ENCODE measurements at regions not wholly inside any gene's neighbourhood (a gene's known extent, or its start where the extent isn't known, plus 50 kb on each side); places are given as distances from the start of the nearest gene placed in this dataset.
A peak's percentile ranks its signal among the peaks of the same experiment; 100 is the strongest.

GRCh38 chr7:13829231-13829630 is 160.2 kb downstream of the ETV1 start:
- no peaks in the 10 kb centered on the region for H3F3A ChIP-seq (ENCODE audit: insufficient read depth)
- no peaks in the 10 kb centered on the region for H3K9me2 ChIP-seq (ENCODE audit: insufficient read depth)
- in situ Hi-C loops (cut with MboI): no loop called here
- 47 to 48% methylated on average over 2 of the region's 2 CpGs for WGBS, 2 experiments (ENCODE audit: low coverage in 1 of 2, low lambda C conversion rate in 2 of 2, missing lambda C conversion rate in 2 of 2)
- no peak overlapping the region for H3K27ac ChIP-seq
- H3K36me3 ChIP-seq (ENCODE audit: low read depth): no peaks in the 10 kb centered on the region
- H2AFZ ChIP-seq: no peak overlapping the region
- no peaks in the 10 kb centered on the region for H4K20me1 ChIP-seq (ENCODE audit: insufficient read depth)
- H3K9me3 ChIP-seq (ENCODE audit: low read depth): no peaks in the 10 kb centered on the region
- H3K9ac ChIP-seq: no peak overlapping the region
- H3K4me2 ChIP-seq (ENCODE audit: unreplicated experiment): no peak overlapping the region
- TF ChIP-seq EZH2 (IDR thresholded peaks at IDR 0.05; ENCODE audit: insufficient read depth, poor library complexity, severe bottlenecking) (no peak), EZH2phosphoT487 (IDR thresholded peaks at IDR 0.05; ENCODE audit: insufficient read depth, low read depth) (no peak)
- DNase-seq: peak; percentile 24
- no peaks in the 10 kb centered on the region for H3K27me3 ChIP-seq (replicated peaks; ENCODE audit: insufficient read depth)
- no peaks in the 10 kb centered on the region for H3K79me2 ChIP-seq (ENCODE audit: insufficient read depth)
- H3K4me1 ChIP-seq (ENCODE audit: insufficient read depth): peaks cover 20% of the 10 kb centered on the region; the same call in 1 of the 2 replicates
- no peak overlapping the region for H3K4me3 ChIP-seq

- no peaks in the 10 kb centered on the region for H3K79me2 ChIP-seq (ENCODE audit: insufficient read depth)
- peaks cover 22% of the 10 kb centered on the region; the same call in 1 of the 2 replicates for H3K4me1 ChIP-seq (ENCODE audit: insufficient read depth)
- no peaks in the 10 kb centered on the region for H3K9me2 ChIP-seq (ENCODE audit: insufficient read depth)
- H3K27ac ChIP-seq: no peak overlapping the region
- no peaks in the 10 kb centered on the region for H4K20me1 ChIP-seq (ENCODE audit: insufficient read depth)
- H2AFZ ChIP-seq: 0 out of 2 replicates have a peak overlapping the region, but pooled peaks have one; percentile 22
- no peaks in the 10 kb centered on the region for H3F3A ChIP-seq (ENCODE audit: insufficient read depth)
- H3K27me3 ChIP-seq (replicated peaks; ENCODE audit: insufficient read depth): no peaks in the 10 kb centered on the region
- no peaks in the 10 kb centered on the region for H3K36me3 ChIP-seq (ENCODE audit: low read depth)
- H3K9ac ChIP-seq: no peak overlapping the region
- H3K4me2 ChIP-seq (ENCODE audit: unreplicated experiment): no peak overlapping the region
- in situ Hi-C loops (cut with MboI): no loop called here
- DNase-seq: peak; percentile 41
- 26 to 38% methylated on average over 6 of the region's 6 CpGs for WGBS, 2 experiments (ENCODE audit: low coverage in 1 of 2, low lambda C conversion rate in 2 of 2, missing lambda C conversion rate in 2 of 2)
- H3K4me3 ChIP-seq: no peak overlapping the region
- TF ChIP-seq EZH2phosphoT487 (IDR thresholded peaks at IDR 0.05; ENCODE audit: insufficient read depth, low read depth) (no peak), EZH2 (IDR thresholded peaks at IDR 0.05; ENCODE audit: insufficient read depth, poor library complexity, severe bottlenecking) (no peak)
- no peaks in the 10 kb centered on the region for H3K9me3 ChIP-seq (ENCODE audit: low read depth)
Measured at GRCh38 chr7:13829914-13830900, 159.3 kb downstream of the ETV1 start.

DNA sequence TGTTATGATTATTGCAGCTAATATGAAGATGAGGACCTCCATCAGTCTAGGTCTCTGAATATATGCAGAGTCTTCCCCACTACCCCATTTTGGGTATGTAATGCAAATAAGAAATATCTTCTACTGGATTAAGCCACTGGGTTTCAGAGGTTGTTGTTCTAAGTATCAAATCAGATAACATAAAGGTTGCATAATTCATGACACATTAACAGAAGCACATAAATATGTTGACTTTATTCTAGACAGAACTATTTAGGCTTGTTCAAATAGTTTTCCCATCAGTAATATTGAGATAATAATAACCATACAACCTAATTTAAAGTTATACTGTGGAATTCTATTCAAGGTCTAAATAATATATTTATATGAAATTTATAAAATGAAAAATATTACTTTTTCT is 157.1 kb downstream of the ETV1 start:
- H3F3A ChIP-seq (ENCODE audit: insufficient read depth): no peaks in the 10 kb centered on the region
- H3K9me2 ChIP-seq (ENCODE audit: insufficient read depth): no peaks in the 10 kb centered on the region
- no peak overlapping the region for H3K27ac ChIP-seq
- no peaks in the 10 kb centered on the region for H3K9me3 ChIP-seq (ENCODE audit: low read depth)
- H2AFZ ChIP-seq: no peak overlapping the region
- H3K36me3 ChIP-seq (ENCODE audit: low read depth): no peaks in the 10 kb centered on the region
- peaks cover 19% of the 10 kb centered on the region; the same call in 1 of the 2 replicates for H3K4me1 ChIP-seq (ENCODE audit: insufficient read depth)
- H3K79me2 ChIP-seq (ENCODE audit: insufficient read depth): no peaks in the 10 kb centered on the region
- H4K20me1 ChIP-seq (ENCODE audit: insufficient read depth): no peaks in the 10 kb centered on the region
- H3K27me3 ChIP-seq (replicated peaks; ENCODE audit: insufficient read depth): no peaks in the 10 kb centered on the region
- H3K4me3 ChIP-seq: no peak overlapping the region
- peak; percentile 27 for DNase-seq
- no peak overlapping the region for H3K4me2 ChIP-seq (ENCODE audit: unreplicated experiment)
- in situ Hi-C loops (cut with MboI): no loop called here
- no peak overlapping the region for H3K9ac ChIP-seq
- TF ChIP-seq EZH2phosphoT487 (IDR thresholded peaks at IDR 0.05; ENCODE audit: insufficient read depth, low read depth) (no peak), EZH2 (IDR thresholded peaks at IDR 0.05; ENCODE audit: insufficient read depth, poor library complexity, severe bottlenecking) (no peak)

- Histone ChIP-seq H3F3A (ENCODE audit: insufficient read depth) (no peaks in the 10 kb centered on the region), H3K9me3 (ENCODE audit: low read depth) (no peaks in the 10 kb centered on the region), H3K79me2 (ENCODE audit: insufficient read depth) (no peaks in the 10 kb centered on the region), H3K4me3 (no peak overlapping the region), H3K4me1 (ENCODE audit: insufficient read depth) (peaks cover 19% of the 10 kb centered on the region; the same call in 1 of the 2 replicates), H3K36me3 (ENCODE audit: low read depth) (no peaks in the 10 kb centered on the region), H3K27ac (no peak overlapping the region), H3K4me2 (ENCODE audit: unreplicated experiment) (no peak overlapping the region), H3K9ac (no peak overlapping the region), H3K27me3 (replicated peaks; ENCODE audit: insufficient read depth) (no peaks in the 10 kb centered on the region), H2AFZ (peak overlapping the region; percentile 9; the same call in 1 of the 2 replicates), H3K9me2 (ENCODE audit: insufficient read depth) (no peaks in the 10 kb centered on the region), H4K20me1 (ENCODE audit: insufficient read depth) (no peaks in the 10 kb centered on the region)
- in situ Hi-C loops (cut with MboI): no loop called here
- 39 to 44% methylated on average over 6 of the region's 6 CpGs for WGBS, 2 experiments (ENCODE audit: low coverage in 1 of 2, low lambda C conversion rate in 2 of 2, missing lambda C conversion rate in 2 of 2)
- DNase-seq: peak; percentile 45
- TF ChIP-seq EZH2phosphoT487 (IDR thresholded peaks at IDR 0.05; ENCODE audit: insufficient read depth, low read depth) (no peak), EZH2 (IDR thresholded peaks at IDR 0.05; ENCODE audit: insufficient read depth, poor library complexity, severe bottlenecking) (no peak)
Measured at GRCh38 chr7:13834328-13834761, 155.1 kb downstream of the ETV1 start.

All from GM23248 (cell line).